ENCODE measurements at regions not wholly inside any gene's neighbourhood (a gene's known extent, or its start where the extent isn't known, plus 50 kb on each side); places are given as distances from the start of the nearest gene placed in this dataset.

DNA sequence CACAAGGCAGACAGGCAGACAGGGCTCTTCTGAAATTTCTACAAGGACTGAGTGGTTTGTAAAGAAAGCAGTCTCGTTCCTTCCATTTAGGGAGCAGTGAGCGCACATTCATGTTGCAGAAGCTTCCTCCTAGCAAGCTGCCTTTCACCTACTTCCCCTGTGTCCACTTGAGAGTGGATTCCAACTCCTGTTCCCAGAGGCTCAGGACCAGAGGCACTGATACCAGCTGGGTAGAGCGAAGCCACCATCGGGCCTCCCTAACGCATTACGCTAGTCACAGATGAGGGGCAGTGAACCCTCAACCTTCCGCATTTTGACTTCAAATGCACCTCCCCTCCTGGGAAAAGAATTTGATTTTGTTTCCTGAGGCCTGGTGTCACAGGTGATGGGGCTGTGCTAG, 215.8 kb downstream of the SIPA1L2 start:
- TF ChIP-seq, protein P1, sequence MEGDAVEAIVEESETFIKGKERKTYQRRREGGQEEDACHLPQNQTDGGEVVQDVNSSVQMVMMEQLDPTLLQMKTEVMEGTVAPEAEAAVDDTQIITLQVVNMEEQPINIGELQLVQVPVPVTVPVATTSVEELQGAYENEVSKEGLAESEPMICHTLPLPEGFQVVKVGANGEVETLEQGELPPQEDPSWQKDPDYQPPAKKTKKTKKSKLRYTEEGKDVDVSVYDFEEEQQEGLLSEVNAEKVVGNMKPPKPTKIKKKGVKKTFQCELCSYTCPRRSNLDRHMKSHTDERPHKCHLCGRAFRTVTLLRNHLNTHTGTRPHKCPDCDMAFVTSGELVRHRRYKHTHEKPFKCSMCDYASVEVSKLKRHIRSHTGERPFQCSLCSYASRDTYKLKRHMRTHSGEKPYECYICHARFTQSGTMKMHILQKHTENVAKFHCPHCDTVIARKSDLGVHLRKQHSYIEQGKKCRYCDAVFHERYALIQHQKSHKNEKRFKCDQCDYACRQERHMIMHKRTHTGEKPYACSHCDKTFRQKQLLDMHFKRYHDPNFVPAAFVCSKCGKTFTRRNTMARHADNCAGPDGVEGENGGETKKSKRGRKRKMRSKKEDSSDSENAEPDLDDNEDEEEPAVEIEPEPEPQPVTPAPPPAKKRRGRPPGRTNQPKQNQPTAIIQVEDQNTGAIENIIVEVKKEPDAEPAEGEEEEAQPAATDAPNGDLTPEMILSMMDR (IDR thresholded peaks at IDR 0.05): no peak
- TF ChIP-seq EZH2 (IDR thresholded peaks at IDR 0.05) (no peak), EZH2phosphoT487 (IDR thresholded peaks at IDR 0.05) (no peak)
